HCT116 (cell line): ENCODE measurements at regions not wholly inside any gene's neighbourhood (a gene's known extent, or its start where the extent isn't known, plus 50 kb on each side); places are given as distances from the start of the nearest gene placed in this dataset.

Source experiments
- ATAC-seq: fragments of 200-7000 bp; cut with Tn5 transposase; 2 replicates; pipeline ENCODE4 v1.9.1; 2020; ENCODE audit warnings: mild to moderate bottlenecking, moderate library complexity
- BruUV-seq: library from RNA; stranded (reverse); fragments of 400-500 nt; replicated peaks from 2 replicates; lab custom pipeline; 2021; lab: Mats Ljungman, UMichigan
- CTCF ChIA-PET: fragments of 300-600 bp; sonication (Branson Sonifier 250); formaldehyde crosslinking; loops from one replicate; lab custom pipeline; 2021; ENCODE audit warnings: antibody characterized with exemption; lab: Charles Lee
- POLR2A ChIA-PET: fragments of 300-600, 350-600 bp; sonication (Branson Sonifier 250); formaldehyde crosslinking; loops from one replicate; lab custom pipeline; 2021; ENCODE audit warnings: antibody characterized with exemption; lab: Charles Lee
- RAD21 ChIA-PET, 2 experiments: fragments of 300-600 bp; sonication (Branson Sonifier 250); formaldehyde crosslinking; loops; one replicate each; lab custom pipeline; 2023; ENCODE audit warnings: low total read pairs in 2 of 2; ENCODE audit not compliant: uncharacterized antibody in 2 of 2, unreplicated experiment in 2 of 2, low non-redundant PET in 1 of 2; lab: Charles Lee
- DNase-seq: peaks from one replicate; pipeline ENCODE4 v3.0.0-alpha.2; 2010; ENCODE audit warnings: low read depth, low spot score
- H2AFZ ChIP-seq: fragments of 200-600 bp; shearing (Covaris generic), sonication (generic); 2 replicates; pipeline ENCODE4 v1.6.1; 2017; ENCODE audit warnings: low read depth, mixed run types, mixed read lengths, antibody characterized with exemption, low read length; ENCODE audit not compliant: poor library complexity, severe bottlenecking
- H3K27ac ChIP-seq: 2 replicates; pipeline ENCODE4 v1.5.1; 2012; ENCODE audit warnings: low read depth, low read length
- H3K27me3 ChIP-seq: fragments of 200-600 bp; sonication (generic); 2 replicates; pipeline ENCODE4 v1.6.1; 2016; ENCODE audit warnings: mixed run types, low read length, mixed read lengths; ENCODE audit not compliant: insufficient read depth
- H3K36me3 ChIP-seq, 2 experiments: fragments of 200-500 bp in 1 of 2; fragments of 200-600 bp in 1 of 2; sonication (Bioruptor generic) in 1 of 2; sonication (generic) in 1 of 2; 2 replicates each; pipeline versions ENCODE4 v1.5.1 to v1.6.1; 2014 to 2016; ENCODE audit warnings: low read length in 2 of 2, inconsistent platforms in 1 of 2, mixed read lengths in 1 of 2, mixed run types in 1 of 2; ENCODE audit not compliant: insufficient read depth in 2 of 2, control insufficient read depth in 1 of 2
- H3K4me1 ChIP-seq, 2 experiments: fragments of 200-600 bp in 1 of 2; sonication (generic) in 1 of 2; 2 replicates each; pipeline versions ENCODE4 v1.5.1 to v1.6.1; 2012 to 2017; ENCODE audit warnings: low read length in 2 of 2, inconsistent platforms in 1 of 2, mild to moderate bottlenecking in 1 of 2, mixed read lengths in 1 of 2, mixed run types in 1 of 2, moderate library complexity in 1 of 2; ENCODE audit not compliant: insufficient read depth in 2 of 2, control insufficient read depth in 1 of 2
- H3K4me2 ChIP-seq: fragments of 200-600 bp; sonication (generic); 2 replicates; pipeline ENCODE4 v1.6.1; 2017; ENCODE audit warnings: mixed run types, low read length, mixed read lengths
- H3K4me3 ChIP-seq, 2 experiments: fragments of 200-600 bp in 1 of 2; sonication (generic) in 1 of 2; replicated peaks in 1 of 2; 2 replicates each; pipeline ENCODE4 v1.5.1; 2011 to 2016; ENCODE audit warnings: low read length in 2 of 2, control low read depth in 1 of 2, low read depth in 1 of 2, mild to moderate bottlenecking in 1 of 2, mixed read lengths in 1 of 2, mixed run types in 1 of 2
- H3K79me2 ChIP-seq: fragments of 200-600 bp; sonication (generic); 2 replicates; pipeline ENCODE4 v1.6.1; 2017; ENCODE audit warnings: mild to moderate bottlenecking, mixed run types, low read length, moderate library complexity, mixed read lengths; ENCODE audit not compliant: insufficient read depth
- H3K9ac ChIP-seq: fragments of 200-600 bp; sonication (generic); 2 replicates; pipeline ENCODE4 v1.6.1; 2016; ENCODE audit warnings: low read length, mixed read lengths
- H3K9me2 ChIP-seq: fragments of 200-600 bp; sonication (generic), shearing (Covaris generic); 2 replicates; pipeline ENCODE4 v1.6.1; 2017; ENCODE audit warnings: mixed run types, mild to moderate bottlenecking, moderate library complexity; ENCODE audit not compliant: insufficient read depth
- H3K9me3 ChIP-seq, 2 experiments: fragments of 200-500 bp in 1 of 2; fragments of 200-600 bp in 1 of 2; sonication (Bioruptor generic) in 1 of 2; sonication (generic) in 1 of 2; 2 replicates each; pipeline ENCODE4 v1.6.1; 2014 to 2017; ENCODE audit warnings: low read length in 2 of 2, mixed read lengths in 2 of 2, inconsistent platforms in 1 of 2, low read depth in 1 of 2, mild to moderate bottlenecking in 1 of 2, mixed run types in 1 of 2, moderate library complexity in 1 of 2; ENCODE audit not compliant: control insufficient read depth in 1 of 2, insufficient read depth in 1 of 2
- H4K20me1 ChIP-seq: fragments of 200-600 bp; sonication (generic), shearing (Covaris generic); 2 replicates; pipeline ENCODE4 v1.6.1; 2017; ENCODE audit warnings: mixed run types, mild to moderate bottlenecking, moderate library complexity; ENCODE audit not compliant: insufficient read depth
- CEBPB ChIP-seq: IDR thresholded peaks from 2 replicates; pipeline ENCODE4 v1.6.1; 2012; ENCODE audit warnings: low read depth
- CTCF ChIP-seq, 3 experiments: fragments of 200-600 bp in 1 of 3; sonication (generic) in 1 of 3; IDR thresholded peaks in 2 of 3; conservative IDR thresholded peaks in 1 of 3; 2 replicates each; pipeline ENCODE4 v1.5.1; 2012 to 2017; ENCODE audit warnings: low read depth in 2 of 3, low read length in 2 of 3, antibody characterized with exemption in 1 of 3, borderline replicate concordance in 1 of 3, control low read depth in 1 of 3, mild to moderate bottlenecking in 1 of 3, mixed read lengths in 1 of 3, mixed run types in 1 of 3, moderate library complexity in 1 of 3; ENCODE audit not compliant: insufficient read depth in 1 of 3
- EGR1 ChIP-seq: IDR thresholded peaks from 2 replicates; pipeline ENCODE4 v1.6.1; 2012; ENCODE audit warnings: low read depth
- ELF1 ChIP-seq: IDR thresholded peaks from 2 replicates; pipeline ENCODE4 v1.6.1; 2012; ENCODE audit warnings: low read depth, borderline replicate concordance
- EZH2 ChIP-seq: fragments of 200-600 bp; sonication (generic); IDR thresholded peaks from 2 replicates; pipeline ENCODE4 v1.6.1; 2017; ENCODE audit warnings: antibody characterized with exemption, mixed run types
- EZH2phosphoT487 ChIP-seq: fragments of 200-600 bp; IDR thresholded peaks from 2 replicates; pipeline ENCODE4 v1.6.1; 2018; ENCODE audit warnings: antibody characterized with exemption, borderline replicate concordance
- FOSL1 ChIP-seq: IDR thresholded peaks from 2 replicates; pipeline ENCODE4 v1.6.1; 2012; ENCODE audit warnings: low read depth
- JUND ChIP-seq: IDR thresholded peaks from 2 replicates; pipeline ENCODE4 v1.6.1; 2012
- POLR2AphosphoS5 ChIP-seq: IDR thresholded peaks from 2 replicates; pipeline ENCODE4 v1.6.1; 2011; ENCODE audit warnings: mild to moderate bottlenecking, low read depth, low read length, moderate library complexity
- REST ChIP-seq: IDR thresholded peaks from 2 replicates; pipeline ENCODE4 v1.6.1; 2012; ENCODE audit warnings: low read depth
- SP1 ChIP-seq: IDR thresholded peaks from 2 replicates; pipeline ENCODE4 v1.6.1; 2012; ENCODE audit warnings: low read depth
- TCF7L2 ChIP-seq: IDR thresholded peaks from 2 replicates; pipeline ENCODE4 v1.7.0; 2011; ENCODE audit warnings: borderline replicate concordance, inconsistent platforms; ENCODE audit not compliant: insufficient read depth, insufficient read length; ENCODE audit errors: extremely low read depth
- YY1 ChIP-seq: IDR thresholded peaks from 2 replicates; pipeline ENCODE4 v1.6.1; 2011; ENCODE audit warnings: low read length, low read depth, moderate library complexity, mild to moderate bottlenecking; ENCODE audit not compliant: insufficient replicate concordance; ENCODE audit errors: extremely low read depth
- ZNF274 ChIP-seq: fragments of 200-500 bp; sonication (Bioruptor generic); IDR thresholded peaks from 2 replicates; pipeline ENCODE4 v1.6.1; 2014; ENCODE audit warnings: mild to moderate bottlenecking, low read depth, low read length, inconsistent platforms
- intact Hi-C: fragments of 100-400 bp; cut with micrococcal nuclease; formaldehyde crosslinking; loops from 2 replicates; pipeline ENCODE4 v1.10.0; 2022
- TF ChIP-seq, protein P1 (sequence below): IDR thresholded peaks from 2 replicates; pipeline ENCODE4 v1.6.1; 2012

GRCh38 chr9:87781331-87781730 is 55.4 kb downstream of the CTSL start:
- TF ChIP-seq TCF7L2 = no peak
- no peak for TF ChIP-seq CEBPB
- TF ChIP-seq EZH2phosphoT487 = no peak
- TF ChIP-seq CTCF (IDR thresholded peaks at IDR 0.05 in 2 of 3, conservative IDR thresholded peaks at IDR 0.05 in 1 of 3; ENCODE audit: borderline replicate concordance in 1 of 3, insufficient read depth in 1 of 3, low read depth in 2 of 3, low read length in 2 of 3) = no peak
- TF ChIP-seq, protein P1, sequence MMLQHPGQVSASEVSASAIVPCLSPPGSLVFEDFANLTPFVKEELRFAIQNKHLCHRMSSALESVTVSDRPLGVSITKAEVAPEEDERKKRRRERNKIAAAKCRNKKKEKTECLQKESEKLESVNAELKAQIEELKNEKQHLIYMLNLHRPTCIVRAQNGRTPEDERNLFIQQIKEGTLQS = no peak
- no peak for TF ChIP-seq EGR1
- no peak for TF ChIP-seq SP1
- TF ChIP-seq ELF1 = no peak
- TF ChIP-seq EZH2 = no peak
- TF ChIP-seq YY1 = no peak
- no peak for TF ChIP-seq JUND
- no peak for TF ChIP-seq REST
- TF ChIP-seq FOSL1 = no peak
- TF ChIP-seq ZNF274 = no peak
- no peak for TF ChIP-seq POLR2AphosphoS5
- TF ChIP-seq, all 23 proteins: peak for 0
- DNase-seq (no peak), ATAC-seq (no peak)
- no peaks in the 10 kb centered on the region for H3K27me3 ChIP-seq
- intact Hi-C loops = no loop called here
- POLR2A ChIA-PET = no interaction called here
- H3K36me3 ChIP-seq = no peaks in the 10 kb centered on the region
- no peaks in the 10 kb centered on the region for H3K9me2 ChIP-seq
- no peak overlapping the region for H3K27ac ChIP-seq
- H3K79me2 ChIP-seq = no peaks in the 10 kb centered on the region
- H2AFZ ChIP-seq = no peak overlapping the region
- no peak overlapping the region for H3K4me3 ChIP-seq
- no peaks in the 10 kb centered on the region for H3K4me1 ChIP-seq
- CTCF ChIA-PET = no interaction called here
- H4K20me1 ChIP-seq = no peaks in the 10 kb centered on the region
- RAD21 ChIA-PET = no interaction called here
- BruUV-seq = no TSS peak
- H3K9ac ChIP-seq = no peak overlapping the region
- H3K4me2 ChIP-seq = no peak overlapping the region
- no peaks in the 10 kb centered on the region for H3K9me3 ChIP-seq
